22Rv1 (cell line): ENCODE measurements at regions not wholly inside any gene's neighbourhood (a gene's known extent, or its start where the extent isn't known, plus 50 kb on each side); places are given as distances from the start of the nearest gene placed in this dataset.

ENCODE experiments used
- ZFX ChIP-seq: fragments of 450-650 bp; IDR thresholded peaks from 2 replicates; pipeline ENCODE4 v1.6.1; 2017; ENCODE audit warnings: antibody characterized with exemption, borderline replicate concordance
- TF ChIP-seq, protein P1 (sequence below): fragments of 450-650 bp; IDR thresholded peaks from 2 replicates; pipeline ENCODE4 v1.5.1; 2017; ENCODE audit warnings: mild to moderate bottlenecking

DNA sequence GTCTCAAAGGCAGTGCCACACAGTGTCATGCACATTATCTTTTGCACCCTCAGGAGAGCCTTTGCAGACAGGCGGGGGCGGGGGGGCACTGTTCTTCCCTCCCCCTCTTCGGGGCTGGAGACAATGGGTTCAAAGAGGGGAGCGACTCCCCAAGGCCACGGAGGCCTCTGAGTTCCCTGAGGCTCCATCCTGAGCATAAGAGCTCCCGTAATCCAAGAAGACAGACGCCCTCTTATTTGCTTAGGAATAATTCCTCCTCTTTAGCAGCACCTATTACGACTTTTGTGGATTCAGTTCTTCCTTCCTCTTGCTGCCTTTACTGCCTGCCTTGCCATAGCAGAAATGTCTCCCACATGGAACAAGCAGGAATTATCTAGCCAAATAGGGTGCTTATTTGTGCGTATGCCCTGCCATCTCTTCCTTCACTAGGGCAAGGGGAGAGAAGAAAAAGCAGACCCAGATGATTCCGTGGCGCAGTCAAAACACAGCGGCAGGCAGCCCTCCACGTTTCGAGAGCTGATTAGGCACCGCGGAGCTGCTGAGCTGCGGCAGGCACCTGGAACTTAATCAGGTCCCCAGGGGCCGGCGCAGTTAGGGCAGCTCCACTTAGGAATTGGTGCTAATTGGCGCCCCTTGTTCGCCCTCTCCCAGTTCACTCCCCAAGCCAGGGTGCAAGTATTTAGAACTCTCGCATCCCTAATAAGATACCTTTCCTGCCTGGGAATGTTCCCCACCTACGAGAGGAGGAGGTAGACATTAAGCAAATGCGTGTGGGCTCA lies 233.4 kb upstream of the MYT1L start:
- TF ChIP-seq, protein P1, sequence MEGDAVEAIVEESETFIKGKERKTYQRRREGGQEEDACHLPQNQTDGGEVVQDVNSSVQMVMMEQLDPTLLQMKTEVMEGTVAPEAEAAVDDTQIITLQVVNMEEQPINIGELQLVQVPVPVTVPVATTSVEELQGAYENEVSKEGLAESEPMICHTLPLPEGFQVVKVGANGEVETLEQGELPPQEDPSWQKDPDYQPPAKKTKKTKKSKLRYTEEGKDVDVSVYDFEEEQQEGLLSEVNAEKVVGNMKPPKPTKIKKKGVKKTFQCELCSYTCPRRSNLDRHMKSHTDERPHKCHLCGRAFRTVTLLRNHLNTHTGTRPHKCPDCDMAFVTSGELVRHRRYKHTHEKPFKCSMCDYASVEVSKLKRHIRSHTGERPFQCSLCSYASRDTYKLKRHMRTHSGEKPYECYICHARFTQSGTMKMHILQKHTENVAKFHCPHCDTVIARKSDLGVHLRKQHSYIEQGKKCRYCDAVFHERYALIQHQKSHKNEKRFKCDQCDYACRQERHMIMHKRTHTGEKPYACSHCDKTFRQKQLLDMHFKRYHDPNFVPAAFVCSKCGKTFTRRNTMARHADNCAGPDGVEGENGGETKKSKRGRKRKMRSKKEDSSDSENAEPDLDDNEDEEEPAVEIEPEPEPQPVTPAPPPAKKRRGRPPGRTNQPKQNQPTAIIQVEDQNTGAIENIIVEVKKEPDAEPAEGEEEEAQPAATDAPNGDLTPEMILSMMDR = no peak
- no peak for TF ChIP-seq ZFX
